GM21367 (cell line): ENCODE measurements at regions not wholly inside any gene's neighbourhood (a gene's known extent, or its start where the extent isn't known, plus 50 kb on each side); places are given as distances from the start of the nearest gene placed in this dataset.
"Not testable (repeated sequence)": the region's sequence is repeated elsewhere in the genome, so short reads cannot be mapped to it uniquely, and the experiment has no call there.

Experiments
- ATAC-seq: cut with Tn5 transposase; IDR thresholded peaks from one replicate; pipeline ENCODE4 v1.9.1; 2021; ENCODE audit not compliant: unreplicated experiment

- ATAC-seq = no peak
These were observed 373.4 kb upstream of the PCDH15 start for GRCh38 chr10:55174419-55174818.

GRCh38 chr10:55169493-55169892, 368.5 kb upstream of the PCDH15 start:
- no peak for ATAC-seq

- ATAC-seq = no peak
These were observed 367.3 kb upstream of the PCDH15 start for GRCh38 chr10:55168343-55168742.

DNA sequence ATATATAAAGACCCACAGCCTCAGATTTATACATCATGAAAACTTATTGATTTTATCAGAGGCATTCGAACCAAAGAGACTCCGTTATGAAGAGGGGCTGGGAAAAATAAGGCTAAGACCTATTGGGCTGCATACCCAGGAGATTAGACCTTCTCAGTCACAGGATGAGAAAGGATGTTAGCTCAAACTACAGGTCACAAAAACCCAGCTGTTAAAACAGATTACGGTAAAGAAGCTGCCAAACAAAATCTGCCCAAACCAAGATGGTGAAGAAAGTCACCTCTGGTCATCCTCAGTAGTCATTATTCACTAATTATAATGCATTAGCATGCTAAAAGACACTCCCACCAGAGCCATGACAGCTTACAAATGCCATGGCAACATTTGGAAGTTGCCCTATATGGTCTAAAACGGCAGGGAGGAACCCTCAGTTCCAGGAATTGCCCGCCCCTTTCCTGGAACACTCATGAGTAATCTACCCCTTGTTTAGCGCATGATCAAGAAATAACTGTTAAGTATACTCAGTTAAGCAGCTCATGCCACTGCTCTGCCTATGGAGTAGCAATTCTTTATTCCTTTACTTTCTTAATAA, 362.5 kb upstream of the PCDH15 start:
- no peak for ATAC-seq

DNA sequence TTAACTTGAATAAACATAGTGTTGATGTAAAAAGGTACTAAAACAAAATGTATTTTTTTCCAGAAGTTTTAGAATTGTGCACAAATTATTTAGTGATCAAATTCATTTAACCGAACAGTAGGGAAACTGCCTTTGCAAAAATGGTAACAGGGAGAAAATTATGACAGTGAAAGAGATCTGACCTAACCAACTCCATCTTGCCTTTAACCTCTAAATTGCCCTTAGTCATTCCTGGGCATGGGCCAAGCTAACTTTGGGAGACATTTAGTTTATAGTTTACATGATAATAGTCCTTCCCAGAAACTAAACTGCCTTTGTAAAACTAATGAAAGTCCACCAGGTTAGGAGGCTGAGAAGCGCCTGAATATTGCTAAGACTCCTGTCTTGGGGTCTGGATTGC, 361.3 kb upstream of the PCDH15 start:
- ATAC-seq = not testable (repeated sequence)

DNA sequence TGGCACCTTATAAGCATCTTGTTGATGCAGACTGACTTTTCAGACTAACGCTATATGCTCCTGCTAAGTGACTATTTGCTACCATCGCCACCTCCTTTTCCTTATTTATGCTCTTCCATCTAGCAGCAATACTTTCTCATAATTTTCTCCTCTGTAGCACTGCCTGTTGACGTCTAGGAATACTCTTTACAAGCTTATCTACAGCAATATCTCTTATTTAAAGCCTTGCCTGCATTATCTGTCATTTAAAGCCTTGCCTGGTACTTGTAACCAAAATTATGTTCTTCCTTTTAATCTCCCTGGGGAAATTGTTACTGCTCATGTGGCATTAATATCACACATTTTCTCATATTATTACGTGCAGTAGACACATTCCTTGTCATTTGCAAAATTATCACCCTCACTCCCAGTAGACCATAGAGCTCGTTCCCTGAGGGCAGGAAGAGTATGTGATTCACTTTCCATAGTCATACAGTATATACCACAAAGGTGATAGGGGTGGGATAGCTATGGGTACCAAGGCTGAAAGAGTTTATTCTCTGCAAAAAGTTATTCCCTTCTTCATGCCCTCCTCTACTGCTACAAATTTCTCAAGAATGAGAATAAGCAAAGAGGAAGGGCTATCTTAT, 359.7 kb upstream of the PCDH15 start:
- ATAC-seq = no peak

DNA sequence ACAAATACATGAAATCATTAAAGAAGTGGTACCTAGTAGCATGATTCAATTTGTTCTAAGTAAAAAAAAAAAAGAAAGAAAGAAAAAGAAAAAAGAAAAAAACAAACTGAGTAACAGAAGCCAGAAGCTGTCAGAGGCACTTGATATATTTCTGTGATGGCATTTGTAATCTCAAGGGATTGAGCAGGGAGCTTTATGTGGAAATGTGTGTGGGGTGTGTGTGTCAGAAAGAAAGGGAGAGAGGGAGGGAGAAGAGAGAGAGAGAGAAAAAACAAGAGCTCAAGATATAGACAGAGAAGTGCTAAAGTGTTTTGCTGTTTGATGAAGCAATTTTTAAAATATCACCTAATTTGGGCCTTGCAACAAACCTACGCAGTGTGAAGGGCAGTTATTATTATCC, 357.6 kb upstream of the PCDH15 start:
- no peak for ATAC-seq

GRCh38 chr10:55146032-55146431, 345.0 kb upstream of the PCDH15 start:
- no peak for ATAC-seq

DNA sequence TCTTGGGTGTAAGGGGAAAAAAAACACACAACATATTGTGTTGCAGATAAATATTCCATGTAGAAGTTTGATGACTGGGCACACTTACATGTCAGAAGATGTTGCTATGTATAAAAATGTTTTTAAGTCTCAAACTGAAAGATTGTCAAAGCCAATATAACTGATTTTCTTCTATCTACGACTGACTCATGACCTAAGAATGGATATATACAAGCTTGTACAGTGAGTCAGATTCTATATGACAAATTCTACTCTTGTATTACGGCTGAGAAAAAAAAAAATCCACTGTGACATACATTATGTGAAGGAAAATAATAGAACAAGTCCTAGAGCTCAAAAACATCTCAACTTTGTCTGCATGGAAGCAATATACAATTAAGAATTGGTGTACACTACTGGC, 343.0 kb upstream of the PCDH15 start:
- no peak for ATAC-seq

DNA sequence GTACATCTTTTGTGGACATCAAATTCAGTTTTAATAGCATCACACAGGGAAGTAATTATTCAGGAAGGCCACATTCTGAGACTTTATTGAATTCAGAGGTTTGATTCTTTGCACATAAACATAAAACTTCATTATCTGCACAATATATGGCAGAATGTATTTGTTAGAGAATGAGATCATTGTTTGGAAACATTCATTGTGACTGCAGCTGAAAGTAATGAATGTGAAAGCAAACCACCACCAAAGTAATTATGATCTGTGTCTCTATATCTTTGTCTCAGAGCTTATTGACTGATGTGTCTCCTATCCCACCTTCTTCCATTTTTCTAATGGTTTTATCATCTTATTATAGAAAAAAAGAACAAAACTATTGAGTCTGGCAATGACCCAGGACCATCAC, 340.9 kb upstream of the PCDH15 start:
- no peak for ATAC-seq

GRCh38 chr10:55137063-55137462, 336.0 kb upstream of the PCDH15 start:
- ATAC-seq = no peak

DNA sequence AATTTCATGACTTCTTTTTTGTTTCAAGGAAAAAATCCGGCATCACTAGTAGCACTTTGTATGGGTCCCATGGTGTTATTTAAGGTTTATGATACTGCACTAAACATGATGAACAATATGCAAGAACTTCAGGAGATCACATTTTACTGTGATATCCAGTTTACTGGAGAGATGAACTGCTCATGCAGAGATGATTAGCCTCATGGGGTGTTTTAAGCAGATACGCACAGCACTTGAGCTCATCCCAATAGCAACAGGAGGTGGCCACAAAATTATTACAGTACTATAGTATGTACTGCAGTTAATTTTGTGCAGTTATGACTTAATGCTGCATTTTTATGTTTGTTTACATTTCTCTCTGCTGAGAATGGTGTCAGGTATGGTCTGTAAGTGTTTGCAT, 303.7 kb upstream of the PCDH15 start:
- ATAC-seq = no peak

DNA sequence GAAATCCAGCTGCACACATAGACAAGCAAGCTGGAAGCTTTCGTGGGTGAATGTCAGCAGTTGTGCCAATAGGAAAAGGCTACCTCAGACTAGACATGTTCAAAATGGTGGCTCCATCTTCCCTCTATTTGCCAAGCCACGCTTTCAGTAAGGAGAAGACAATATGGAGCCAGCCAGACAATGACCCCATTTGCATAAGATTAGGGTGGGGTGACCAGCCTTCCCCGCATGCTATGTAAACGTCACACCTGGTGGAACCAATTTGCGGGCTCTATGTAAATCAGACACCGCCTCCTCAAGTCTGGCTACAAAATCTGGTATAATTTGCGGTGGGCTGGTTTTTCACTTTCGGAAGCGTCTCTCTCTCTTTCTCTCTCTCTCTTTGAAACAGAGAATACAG, 297.4 kb upstream of the PCDH15 start:
- ATAC-seq = no peak

- peak; percentile 53 for ATAC-seq
These were observed 290.8 kb upstream of the PCDH15 start for GRCh38 chr10:55091691-55092328.

DNA sequence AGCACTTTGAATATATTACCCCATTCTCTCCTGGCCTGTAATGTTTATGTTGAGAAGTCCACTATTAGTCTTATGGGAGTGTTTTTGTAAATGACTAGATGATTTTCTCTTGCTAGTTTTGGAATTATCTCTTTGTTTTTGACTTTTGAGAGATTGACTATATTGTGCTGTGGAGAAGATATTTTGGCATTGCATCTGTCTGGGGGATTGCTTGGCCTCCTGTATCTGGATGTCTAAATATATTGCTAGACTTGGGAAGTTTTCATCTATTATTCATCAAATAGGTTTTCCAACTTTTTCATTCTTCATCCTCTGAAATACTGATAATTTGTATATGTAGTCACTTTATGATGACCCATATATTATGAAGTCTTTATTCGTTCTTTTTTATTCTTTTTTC, 277.1 kb upstream of the PCDH15 start:
- ATAC-seq = no peak

GRCh38 chr10:55065185-55065584, 264.2 kb upstream of the PCDH15 start:
- no peak for ATAC-seq

DNA sequence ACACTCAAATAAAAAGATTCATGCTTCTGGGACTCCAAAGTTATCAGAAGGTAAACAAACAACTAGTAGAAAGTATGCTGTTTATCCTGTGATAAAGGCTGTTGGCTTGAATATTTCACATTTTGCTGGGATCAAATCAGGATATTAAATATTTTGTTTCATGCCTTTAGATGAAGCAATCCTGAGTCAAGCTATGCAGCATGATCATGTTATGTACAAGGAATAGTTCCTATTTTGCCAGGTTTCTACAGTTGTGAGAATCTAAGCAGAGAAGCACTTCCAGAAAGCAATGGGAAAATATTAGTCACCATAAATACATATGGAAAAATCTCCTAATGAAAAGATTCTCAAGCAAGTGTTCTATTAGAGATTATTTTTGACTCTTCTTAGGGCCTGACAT, 262.8 kb upstream of the PCDH15 start:
- ATAC-seq = no peak

GRCh38 chr10:55062349-55062748, 261.3 kb upstream of the PCDH15 start:
- ATAC-seq = no peak

- ATAC-seq = no peak
These were observed 257.8 kb upstream of the PCDH15 start for GRCh38 chr10:55058800-55059199.

- ATAC-seq = no peak
These were observed 250.5 kb upstream of the PCDH15 start for GRCh38 chr10:55051515-55051914.

DNA sequence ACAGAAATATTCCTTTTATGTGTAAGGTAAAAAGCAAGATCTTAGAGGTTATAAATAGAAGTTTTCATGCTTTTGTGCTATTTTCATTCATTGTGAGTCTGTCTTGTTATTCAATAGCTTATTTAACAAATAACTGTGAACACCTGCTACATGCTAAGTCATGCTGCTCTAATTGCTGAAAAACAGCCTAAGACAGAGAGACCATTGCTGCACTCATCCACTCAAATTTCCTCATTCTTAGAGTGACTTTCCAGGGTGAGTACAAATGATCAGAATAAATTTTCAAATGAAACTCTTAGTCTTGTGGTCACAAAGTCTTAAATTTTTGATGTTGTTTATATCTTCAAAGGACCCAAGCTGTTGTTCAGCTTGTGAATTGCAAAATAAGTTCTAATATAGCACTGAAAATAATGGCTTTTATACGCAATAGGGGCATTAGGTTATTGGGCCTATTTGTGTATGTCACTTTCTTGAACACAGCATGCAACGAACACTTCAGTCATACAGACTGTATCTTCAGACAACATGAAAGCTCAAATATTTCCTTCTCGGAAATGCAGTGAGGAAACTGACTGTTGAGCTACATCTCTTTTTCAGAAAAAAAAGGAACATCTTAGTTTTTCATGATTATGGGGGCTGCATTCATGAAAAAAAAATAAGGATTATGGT, 247.9 kb upstream of the PCDH15 start:
- no peak for ATAC-seq

GRCh38 chr10:55043540-55043939, 242.5 kb upstream of the PCDH15 start:
- no peak for ATAC-seq
